Peyer's patch (tissue), 4 donors: ENCODE measurements at regions not wholly inside any gene's neighbourhood (a gene's known extent, or its start where the extent isn't known, plus 50 kb on each side); places are given as distances from the start of the nearest gene placed in this dataset.

Experiments used
- CTCF ChIP-seq, 6 experiments: fragments of 450-650 bp in 4 of 6; fragments of 200-600 bp in 2 of 6; sonication (generic) in 1 of 6; IDR thresholded peaks; one replicate each; pipeline ENCODE4 v1.5.1; 2017 to 2019; ENCODE audit warnings: antibody characterized with exemption in 6 of 6, mild to moderate bottlenecking in 3 of 6, moderate library complexity in 1 of 6
- POLR2A ChIP-seq, 2 donors: fragments of 450-650 bp; IDR thresholded peaks; one replicate each; pipeline ENCODE4 v1.5.1; 2017; ENCODE audit warnings: antibody characterized with exemption in 2 of 2, mild to moderate bottlenecking in 2 of 2, moderate library complexity in 2 of 2

GRCh38 chr13:37175996-37176395 is 70.5 kb upstream of the CSNK1A1L start:
- TF ChIP-seq CTCF (IDR thresholded peaks at IDR 0.05) (no peak), POLR2A (IDR thresholded peaks at IDR 0.05) (no peak)
